MM.1S (cell line): ENCODE measurements at regions not wholly inside any gene's neighbourhood (a gene's known extent, or its start where the extent isn't known, plus 50 kb on each side); places are given as distances from the start of the nearest gene placed in this dataset.

Experiments used
- DNase-seq: peaks from one replicate; pipeline ENCODE4 v3.0.0-alpha.2; 2015
- H2AFZ ChIP-seq: fragments of 300-600 bp; sonication (generic); 2 replicates; pipeline ENCODE4 v1.6.0; 2016; ENCODE audit warnings: antibody characterized with exemption, low read length
- H3F3A ChIP-seq: fragments of 300-600 bp; sonication (generic); 2 replicates; pipeline ENCODE4 v1.6.1; 2016; ENCODE audit warnings: mild to moderate bottlenecking, antibody characterized with exemption, low read length, moderate library complexity, mixed read lengths; ENCODE audit not compliant: insufficient read depth
- H3K27ac ChIP-seq: fragments of 300-600 bp; sonication (generic); 2 replicates; pipeline ENCODE4 v1.5.1; 2016; ENCODE audit warnings: mild to moderate bottlenecking, low read length
- H3K27me3 ChIP-seq: fragments of 300-600 bp; sonication (generic); replicated peaks from 2 replicates; pipeline ENCODE4 v1.6.0; 2016; ENCODE audit warnings: low read length; ENCODE audit not compliant: insufficient read depth
- H3K36me3 ChIP-seq: fragments of 300-600 bp; sonication (generic); replicated peaks from 2 replicates; pipeline ENCODE4 v1.6.1; 2016; ENCODE audit warnings: mild to moderate bottlenecking, low read length, mixed read lengths; ENCODE audit not compliant: insufficient read depth
- H3K4me1 ChIP-seq: fragments of 300-600 bp; sonication (generic); 2 replicates; pipeline ENCODE4 v1.6.1; 2016; ENCODE audit warnings: low read length, mixed read lengths
- H3K4me2 ChIP-seq: fragments of 300-600 bp; sonication (generic); 2 replicates; pipeline ENCODE4 v1.6.0; 2016; ENCODE audit warnings: low read depth, low read length
- H3K4me3 ChIP-seq: fragments of 300-600 bp; sonication (generic); 2 replicates; pipeline ENCODE4 v1.5.1; 2016; ENCODE audit warnings: low read length, mixed read lengths
- H3K79me2 ChIP-seq: fragments of 300-600 bp; sonication (generic); 2 replicates; pipeline ENCODE4 v1.6.1; 2016; ENCODE audit warnings: mixed run types, low read length, mixed read lengths
- H3K9ac ChIP-seq: fragments of 300-600 bp; sonication (generic); 2 replicates; pipeline ENCODE4 v1.6.1; 2016; ENCODE audit warnings: low read length, mixed read lengths
- H3K9me2 ChIP-seq: fragments of 300-600 bp; sonication (generic); replicated peaks from 2 replicates; pipeline ENCODE4 v1.6.1; 2016; ENCODE audit warnings: mild to moderate bottlenecking, low read length, mixed read lengths; ENCODE audit not compliant: insufficient read depth
- H3K9me3 ChIP-seq: fragments of 300-600 bp; sonication (generic); replicated peaks from 2 replicates; pipeline ENCODE4 v1.6.1; 2016; ENCODE audit warnings: mild to moderate bottlenecking, low read length, mixed read lengths; ENCODE audit not compliant: insufficient read depth
- H4K20me1 ChIP-seq: fragments of 300-600 bp; sonication (generic); 2 replicates; pipeline ENCODE4 v1.6.1; 2016; ENCODE audit warnings: mild to moderate bottlenecking, low read length, moderate library complexity, mixed read lengths; ENCODE audit not compliant: insufficient read depth
- EZH2 ChIP-seq: fragments of 300-600 bp; sonication (generic); optimal IDR thresholded peaks from 2 replicates; pipeline ENCODE3; 2017; ENCODE audit warnings: low read depth, mild to moderate bottlenecking, antibody characterized with exemption, low read length, mixed read lengths
- EZH2phosphoT487 ChIP-seq: fragments of 300-600 bp; sonication (generic); IDR thresholded peaks from 2 replicates; pipeline ENCODE4 v1.6.1; 2018; ENCODE audit warnings: antibody characterized with exemption, low read length
- TF ChIP-seq, protein P1 (sequence below): fragments of 300-600 bp; sonication (generic); IDR thresholded peaks from 2 replicates; pipeline ENCODE4 v1.5.1; 2016; ENCODE audit warnings: antibody characterized with exemption, low read length, mixed read lengths

DNA sequence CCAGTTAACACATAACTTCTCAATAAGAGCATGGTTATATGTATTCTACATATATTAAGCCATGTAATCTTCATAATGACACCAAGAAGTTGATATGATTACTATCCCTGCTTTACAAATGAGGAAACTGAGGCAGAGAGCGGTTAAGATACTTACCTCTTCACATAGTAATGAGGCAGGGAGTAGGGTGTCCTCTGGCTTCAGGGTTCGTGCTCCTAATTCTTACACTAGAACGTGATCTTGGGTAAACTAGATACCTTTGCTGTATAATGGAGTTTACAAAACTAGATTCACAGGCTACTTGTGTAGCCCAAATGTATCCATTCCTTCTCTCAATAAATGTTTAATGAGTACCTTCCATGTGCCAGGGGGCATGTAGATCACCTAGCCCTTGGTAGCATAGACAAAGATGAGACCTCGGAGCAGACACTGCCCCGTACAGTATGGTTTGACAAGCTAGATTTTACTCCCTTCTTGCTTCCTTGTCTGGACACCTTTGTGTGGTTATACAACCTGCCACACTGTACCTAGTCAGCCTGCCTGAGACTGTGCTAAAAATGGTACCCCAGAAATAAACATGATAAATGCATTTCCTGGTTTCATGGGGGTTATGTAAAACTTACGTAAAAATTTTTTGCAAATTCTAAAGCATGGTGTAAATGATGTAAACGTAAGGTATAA is 991.8 kb downstream of the VRK1 start:
- H2AFZ ChIP-seq, result no peak overlapping the region
- H3K27ac ChIP-seq, result no peak overlapping the region
- no peaks in the 10 kb centered on the region for H3K27me3 ChIP-seq
- no peaks in the 10 kb centered on the region for H3K9me2 ChIP-seq
- no peak for DNase-seq
- H3F3A ChIP-seq, result no peaks in the 10 kb centered on the region
- no peaks in the 10 kb centered on the region for H3K36me3 ChIP-seq
- H4K20me1 ChIP-seq, result no peaks in the 10 kb centered on the region
- H3K9ac ChIP-seq, result no peak overlapping the region
- no peaks in the 10 kb centered on the region for H3K9me3 ChIP-seq
- no peak overlapping the region for H3K4me2 ChIP-seq
- no peak overlapping the region for H3K4me3 ChIP-seq
- H3K4me1 ChIP-seq, result no peaks in the 10 kb centered on the region
- TF ChIP-seq, protein P1, sequence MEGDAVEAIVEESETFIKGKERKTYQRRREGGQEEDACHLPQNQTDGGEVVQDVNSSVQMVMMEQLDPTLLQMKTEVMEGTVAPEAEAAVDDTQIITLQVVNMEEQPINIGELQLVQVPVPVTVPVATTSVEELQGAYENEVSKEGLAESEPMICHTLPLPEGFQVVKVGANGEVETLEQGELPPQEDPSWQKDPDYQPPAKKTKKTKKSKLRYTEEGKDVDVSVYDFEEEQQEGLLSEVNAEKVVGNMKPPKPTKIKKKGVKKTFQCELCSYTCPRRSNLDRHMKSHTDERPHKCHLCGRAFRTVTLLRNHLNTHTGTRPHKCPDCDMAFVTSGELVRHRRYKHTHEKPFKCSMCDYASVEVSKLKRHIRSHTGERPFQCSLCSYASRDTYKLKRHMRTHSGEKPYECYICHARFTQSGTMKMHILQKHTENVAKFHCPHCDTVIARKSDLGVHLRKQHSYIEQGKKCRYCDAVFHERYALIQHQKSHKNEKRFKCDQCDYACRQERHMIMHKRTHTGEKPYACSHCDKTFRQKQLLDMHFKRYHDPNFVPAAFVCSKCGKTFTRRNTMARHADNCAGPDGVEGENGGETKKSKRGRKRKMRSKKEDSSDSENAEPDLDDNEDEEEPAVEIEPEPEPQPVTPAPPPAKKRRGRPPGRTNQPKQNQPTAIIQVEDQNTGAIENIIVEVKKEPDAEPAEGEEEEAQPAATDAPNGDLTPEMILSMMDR, result no peak
- TF ChIP-seq EZH2 (no peak), EZH2phosphoT487 (no peak)
- H3K79me2 ChIP-seq, result no peaks in the 10 kb centered on the region

- Histone ChIP-seq H2AFZ (no peak overlapping the region), H3K9ac (no peak overlapping the region), H3K27me3 (no peaks in the 10 kb centered on the region), H3K27ac (no peak overlapping the region), H3K4me1 (no peaks in the 10 kb centered on the region), H3F3A (no peaks in the 10 kb centered on the region), H4K20me1 (no peaks in the 10 kb centered on the region), H3K79me2 (no peaks in the 10 kb centered on the region), H3K9me3 (no peaks in the 10 kb centered on the region), H3K9me2 (no peaks in the 10 kb centered on the region), H3K4me2 (no peak overlapping the region), H3K36me3 (no peaks in the 10 kb centered on the region), H3K4me3 (no peak overlapping the region)
- DNase-seq, result no peak
- TF ChIP-seq, protein P1, result no peak
- TF ChIP-seq EZH2phosphoT487, result no peak
Observed at GRCh38 chr14:97791072-97791471, 993.9 kb downstream of the VRK1 start.

DNA sequence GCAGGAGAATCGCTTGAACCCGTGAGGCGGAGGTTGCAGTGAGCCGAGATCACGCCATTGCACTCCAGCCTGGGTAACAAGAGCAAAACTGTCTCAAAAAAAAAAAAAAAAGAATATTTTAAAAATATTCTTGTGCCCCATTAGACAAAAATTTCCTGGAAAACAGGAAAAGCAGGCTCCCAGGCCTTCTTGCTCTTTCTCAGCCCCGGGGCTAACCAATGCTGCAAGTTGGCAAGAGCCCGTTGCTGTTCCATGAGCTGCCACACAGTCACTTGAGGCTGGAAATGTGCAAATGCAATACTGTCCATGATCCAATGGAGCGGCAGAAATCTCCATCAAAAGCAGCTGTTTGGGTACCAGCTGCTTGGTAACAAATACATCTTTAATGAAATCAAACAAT is 994.7 kb downstream of the VRK1 start:
- H3F3A ChIP-seq, result no peaks in the 10 kb centered on the region
- no peaks in the 10 kb centered on the region for H3K9me3 ChIP-seq
- no peaks in the 10 kb centered on the region for H3K4me1 ChIP-seq
- H3K9ac ChIP-seq, result no peak overlapping the region
- no peaks in the 10 kb centered on the region for H3K27me3 ChIP-seq
- H2AFZ ChIP-seq, result no peak overlapping the region
- H3K9me2 ChIP-seq, result no peaks in the 10 kb centered on the region
- H3K79me2 ChIP-seq, result no peaks in the 10 kb centered on the region
- H3K36me3 ChIP-seq, result no peaks in the 10 kb centered on the region
- DNase-seq, result no peak
- TF ChIP-seq EZH2, result no peak
- H3K4me3 ChIP-seq, result no peak overlapping the region
- H4K20me1 ChIP-seq, result no peaks in the 10 kb centered on the region
- H3K4me2 ChIP-seq, result no peak overlapping the region
- no peak overlapping the region for H3K27ac ChIP-seq

DNA sequence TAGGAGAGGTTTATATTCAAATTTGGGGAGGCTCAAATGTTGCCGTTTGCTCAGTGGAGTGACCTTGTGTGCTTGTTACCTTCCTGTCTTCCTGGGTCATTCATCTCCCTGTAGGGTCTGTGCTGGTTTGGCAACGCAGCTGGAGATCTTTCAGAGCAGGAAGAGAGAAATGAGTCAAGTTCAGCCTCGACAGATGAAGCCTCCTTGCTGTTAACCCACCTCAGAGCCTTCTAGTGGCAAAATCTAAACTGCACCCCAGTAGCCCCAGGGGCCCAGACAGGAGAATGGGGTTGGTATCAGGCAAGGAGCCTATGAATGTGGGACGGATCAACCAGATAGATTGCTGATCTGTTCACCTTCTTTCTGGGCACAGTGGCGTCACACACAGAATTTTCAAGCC is 999.3 kb downstream of the VRK1 start:
- Histone ChIP-seq H3F3A (no peaks in the 10 kb centered on the region), H3K4me3 (no peak overlapping the region), H3K27ac (no peak overlapping the region), H3K36me3 (no peaks in the 10 kb centered on the region), H3K27me3 (no peaks in the 10 kb centered on the region), H3K79me2 (no peaks in the 10 kb centered on the region), H3K9me3 (no peaks in the 10 kb centered on the region), H2AFZ (no peak overlapping the region), H4K20me1 (no peaks in the 10 kb centered on the region), H3K9ac (no peak overlapping the region), H3K9me2 (no peaks in the 10 kb centered on the region), H3K4me1 (no peaks in the 10 kb centered on the region), H3K4me2 (no peak overlapping the region)
- TF ChIP-seq EZH2 (no peak), EZH2phosphoT487 (no peak)
- TF ChIP-seq, protein P1, result no peak
- DNase-seq, result no peak
